Tibial nerve (tissue), 4 donors: ENCODE measurements at regions not wholly inside any gene's neighbourhood (a gene's known extent, or its start where the extent isn't known, plus 50 kb on each side); places are given as distances from the start of the nearest gene placed in this dataset.

Source experiments
- EP300 ChIP-seq, 2 donors: sonication (generic); formaldehyde crosslinking; IDR thresholded peaks; one replicate each; pipeline ENCODE4 v1.6.1; 2017; ENCODE audit warnings: antibody characterized with exemption in 2 of 2, mild to moderate bottlenecking in 1 of 2
- POLR2A ChIP-seq, 2 donors: fragments of 450-650 bp; IDR thresholded peaks; one replicate each; pipeline ENCODE4 v1.6.1; 2017; ENCODE audit warnings: antibody characterized with exemption in 2 of 2, mild to moderate bottlenecking in 2 of 2, moderate library complexity in 2 of 2
- TF ChIP-seq, protein P1 (sequence below), 5 experiments: fragments of 200-600 bp in 3 of 5; fragments of 450-650 bp in 2 of 5; sonication (generic) in 3 of 5; IDR thresholded peaks; one replicate each; pipeline ENCODE4 v1.5.1; 2016 to 2019; ENCODE audit warnings: antibody characterized with exemption in 5 of 5, mild to moderate bottlenecking in 3 of 5, moderate library complexity in 2 of 5

DNA sequence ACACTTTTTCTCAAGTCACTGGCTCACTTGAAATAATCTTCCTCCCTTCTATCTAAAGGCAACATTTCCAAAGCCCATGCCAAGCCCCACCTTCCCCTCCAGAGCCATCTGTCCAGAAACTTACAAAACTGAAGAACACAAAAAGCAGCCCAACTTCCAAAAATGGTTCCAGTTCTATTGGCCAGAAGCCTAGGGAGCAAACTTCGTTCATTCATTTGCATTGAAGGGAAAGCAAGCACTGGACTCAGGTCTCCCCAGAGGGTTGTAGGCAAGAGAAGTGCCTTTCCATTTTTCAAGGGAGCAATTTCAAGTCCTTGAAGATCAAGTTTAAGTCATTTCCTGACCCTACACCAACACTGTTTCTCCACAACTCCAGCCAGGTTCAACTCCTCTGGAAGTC is 585.0 kb downstream of the BCL11A start:
- TF ChIP-seq EP300 (IDR thresholded peaks at IDR 0.05) (no peak), POLR2A (IDR thresholded peaks at IDR 0.05) (no peak)
- TF ChIP-seq, protein P1, sequence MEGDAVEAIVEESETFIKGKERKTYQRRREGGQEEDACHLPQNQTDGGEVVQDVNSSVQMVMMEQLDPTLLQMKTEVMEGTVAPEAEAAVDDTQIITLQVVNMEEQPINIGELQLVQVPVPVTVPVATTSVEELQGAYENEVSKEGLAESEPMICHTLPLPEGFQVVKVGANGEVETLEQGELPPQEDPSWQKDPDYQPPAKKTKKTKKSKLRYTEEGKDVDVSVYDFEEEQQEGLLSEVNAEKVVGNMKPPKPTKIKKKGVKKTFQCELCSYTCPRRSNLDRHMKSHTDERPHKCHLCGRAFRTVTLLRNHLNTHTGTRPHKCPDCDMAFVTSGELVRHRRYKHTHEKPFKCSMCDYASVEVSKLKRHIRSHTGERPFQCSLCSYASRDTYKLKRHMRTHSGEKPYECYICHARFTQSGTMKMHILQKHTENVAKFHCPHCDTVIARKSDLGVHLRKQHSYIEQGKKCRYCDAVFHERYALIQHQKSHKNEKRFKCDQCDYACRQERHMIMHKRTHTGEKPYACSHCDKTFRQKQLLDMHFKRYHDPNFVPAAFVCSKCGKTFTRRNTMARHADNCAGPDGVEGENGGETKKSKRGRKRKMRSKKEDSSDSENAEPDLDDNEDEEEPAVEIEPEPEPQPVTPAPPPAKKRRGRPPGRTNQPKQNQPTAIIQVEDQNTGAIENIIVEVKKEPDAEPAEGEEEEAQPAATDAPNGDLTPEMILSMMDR (IDR thresholded peaks at IDR 0.05), result no peak
